Large intestine (tissue), 3 donors: ENCODE measurements at regions not wholly inside any gene's neighbourhood (a gene's known extent, or its start where the extent isn't known, plus 50 kb on each side); places are given as distances from the start of the nearest gene placed in this dataset.

ENCODE experiments used
- DNase-seq, 2 donors: peaks; one replicate each; pipeline versions ENCODE4 v3.0.0 to v3.0.0-alpha.2; 2013
- H3K27ac ChIP-seq: one replicate; pipeline ENCODE4 v1.5.1; 2013; ENCODE audit warnings: low read length
- H3K27me3 ChIP-seq: 2 replicates; pipeline ENCODE4 v1.6.1; 2013; ENCODE audit warnings: low read length; ENCODE audit not compliant: control insufficient read depth, insufficient read depth
- H3K36me3 ChIP-seq: 2 replicates; pipeline ENCODE4 v1.6.1; 2013; ENCODE audit warnings: low read length; ENCODE audit not compliant: control insufficient read depth, insufficient read depth
- H3K4me1 ChIP-seq: one replicate; pipeline ENCODE4 v1.6.1; 2013; ENCODE audit warnings: low read length; ENCODE audit not compliant: control insufficient read depth, insufficient read depth
- H3K4me3 ChIP-seq: one replicate; pipeline ENCODE4 v1.5.1; 2013; ENCODE audit warnings: low read length
- H3K9me3 ChIP-seq: one replicate; pipeline ENCODE4 v1.6.1; 2013; ENCODE audit warnings: mild to moderate bottlenecking, low read depth, low read length, moderate library complexity; ENCODE audit not compliant: control insufficient read depth
- WGBS: methylation state at CpG from one replicate; pipeline ENCODE4 v1.1.5; 2013; ENCODE audit warnings: low lambda C conversion rate; ENCODE audit not compliant: insufficient coverage; 5-methylcytosine and 5-hydroxymethylcytosine counted together

GRCh38 chr18:71598374-71598773 lies 945.8 kb downstream of the CBLN2 start:
- Histone ChIP-seq H3K36me3 (no peaks in the 10 kb centered on the region), H3K27me3 (no peaks in the 10 kb centered on the region), H3K4me3 (no peak overlapping the region), H3K27ac (no peak overlapping the region), H3K9me3 (no peaks in the 10 kb centered on the region), H3K4me1 (no peaks in the 10 kb centered on the region)
- no peak for DNase-seq
- WGBS, result 11% methylated on average over 1 of the region's 1 CpG

GRCh38 chr18:71597219-71597618 lies 946.9 kb downstream of the CBLN2 start:
- no peaks in the 10 kb centered on the region for H3K4me1 ChIP-seq
- DNase-seq, result no peak
- no peaks in the 10 kb centered on the region for H3K9me3 ChIP-seq
- no peak overlapping the region for H3K4me3 ChIP-seq
- WGBS, result 40% methylated on average over 1 of the region's 1 CpG
- H3K36me3 ChIP-seq, result no peaks in the 10 kb centered on the region
- H3K27me3 ChIP-seq, result no peaks in the 10 kb centered on the region
- H3K27ac ChIP-seq, result no peak overlapping the region

DNA sequence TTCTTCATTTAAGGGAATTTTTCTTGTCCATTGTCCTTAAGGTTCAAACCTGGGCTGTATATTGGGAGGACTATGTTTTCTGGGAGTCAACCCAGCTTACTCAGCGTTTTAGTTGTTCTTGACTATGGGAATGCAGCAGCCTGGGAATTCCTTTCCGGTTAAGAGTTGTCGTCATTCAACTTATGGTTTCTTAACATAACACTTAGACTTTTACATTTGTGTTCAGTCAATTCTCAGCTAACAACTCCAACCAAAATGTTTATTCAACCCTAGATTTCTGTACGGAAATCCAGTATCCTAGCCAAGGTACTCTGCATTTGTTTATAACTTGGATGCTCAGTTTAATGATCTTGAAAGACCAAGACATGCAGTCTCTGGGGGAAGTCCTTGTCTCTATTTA lies 960.9 kb downstream of the CBLN2 start:
- peak; percentile 0 to 17 for DNase-seq
- H3K27me3 ChIP-seq, result no peaks in the 10 kb centered on the region
- H3K4me3 ChIP-seq, result no peak overlapping the region
- no peak overlapping the region for H3K27ac ChIP-seq
- H3K36me3 ChIP-seq, result no peaks in the 10 kb centered on the region
- WGBS, result no CpG with 5 or more reads among the region's 4 CpGs
- H3K4me1 ChIP-seq, result no peaks in the 10 kb centered on the region
- no peaks in the 10 kb centered on the region for H3K9me3 ChIP-seq

GRCh38 chr18:71554686-71555085 lies 989.5 kb downstream of the CBLN2 start:
- H3K4me3 ChIP-seq, result no peak overlapping the region
- no peak overlapping the region for H3K27ac ChIP-seq
- no peaks in the 10 kb centered on the region for H3K4me1 ChIP-seq
- DNase-seq, result no peak
- no peaks in the 10 kb centered on the region for H3K27me3 ChIP-seq
- H3K9me3 ChIP-seq, result peaks cover 3% of the 10 kb centered on the region
- H3K36me3 ChIP-seq, result no peaks in the 10 kb centered on the region
- WGBS, result no CpG with 5 or more reads among the region's 2 CpGs

DNA sequence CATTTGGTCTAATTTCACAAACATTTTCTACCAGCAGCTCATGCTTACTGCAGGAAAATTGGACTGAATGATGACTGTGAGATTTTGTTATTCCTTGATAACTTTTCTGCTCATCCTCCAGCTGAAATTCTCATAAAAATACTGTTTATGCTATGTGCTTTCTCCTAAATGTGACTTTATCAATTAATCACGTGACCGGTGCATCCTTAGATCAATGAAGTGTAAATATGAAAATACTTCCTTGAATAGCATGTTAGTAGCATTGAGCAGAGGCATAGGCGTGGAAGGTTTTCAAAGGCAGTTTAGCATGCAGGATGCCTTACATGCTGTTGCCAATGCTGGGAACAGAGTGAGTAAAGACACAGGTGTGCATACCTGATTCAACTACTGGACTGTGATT lies 1002.5 kb downstream of the CBLN2 start:
- no peaks in the 10 kb centered on the region for H3K9me3 ChIP-seq
- H3K27ac ChIP-seq, result no peak overlapping the region
- no peaks in the 10 kb centered on the region for H3K4me1 ChIP-seq
- DNase-seq, result no peak
- H3K36me3 ChIP-seq, result no peaks in the 10 kb centered on the region
- no peaks in the 10 kb centered on the region for H3K27me3 ChIP-seq
- WGBS, result 90% methylated on average over 2 of the region's 3 CpGs
- H3K4me3 ChIP-seq, result no peak overlapping the region

DNA sequence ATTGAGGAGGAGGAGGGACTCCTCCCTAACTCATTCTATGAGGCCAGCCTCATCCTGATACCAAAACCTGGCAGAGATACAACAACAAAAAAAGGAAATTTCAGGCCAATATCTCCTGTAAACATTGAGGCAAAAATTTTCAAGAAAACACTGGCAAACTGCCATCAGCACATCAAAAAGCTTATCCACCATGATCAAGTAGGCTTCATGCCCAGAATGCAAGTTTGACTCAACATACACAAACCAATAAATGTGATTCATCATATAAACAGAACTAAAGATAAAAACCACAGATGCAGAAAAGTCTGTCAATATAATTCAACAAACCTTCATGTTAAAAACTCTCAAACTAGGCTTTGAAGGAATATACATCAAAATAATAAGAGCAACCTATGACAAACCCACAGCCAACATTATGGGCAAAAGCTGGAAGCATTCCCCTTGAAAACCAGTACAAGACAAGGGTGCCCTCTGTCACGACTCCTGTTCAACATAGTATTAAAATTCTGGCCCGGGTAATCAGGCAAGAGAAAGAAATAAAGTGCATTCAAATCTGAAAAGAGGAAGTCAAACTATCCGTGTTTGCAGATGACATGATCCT lies 1014.3 kb downstream of the CBLN2 start:
- no peak for DNase-seq
- Histone ChIP-seq H3K36me3 (no peaks in the 10 kb centered on the region), H3K9me3 (no peaks in the 10 kb centered on the region), H3K4me3 (no peak overlapping the region), H3K27ac (no peak overlapping the region), H3K27me3 (no peaks in the 10 kb centered on the region), H3K4me1 (no peaks in the 10 kb centered on the region)
- WGBS, result 86% methylated on average over 2 of the region's 3 CpGs

DNA sequence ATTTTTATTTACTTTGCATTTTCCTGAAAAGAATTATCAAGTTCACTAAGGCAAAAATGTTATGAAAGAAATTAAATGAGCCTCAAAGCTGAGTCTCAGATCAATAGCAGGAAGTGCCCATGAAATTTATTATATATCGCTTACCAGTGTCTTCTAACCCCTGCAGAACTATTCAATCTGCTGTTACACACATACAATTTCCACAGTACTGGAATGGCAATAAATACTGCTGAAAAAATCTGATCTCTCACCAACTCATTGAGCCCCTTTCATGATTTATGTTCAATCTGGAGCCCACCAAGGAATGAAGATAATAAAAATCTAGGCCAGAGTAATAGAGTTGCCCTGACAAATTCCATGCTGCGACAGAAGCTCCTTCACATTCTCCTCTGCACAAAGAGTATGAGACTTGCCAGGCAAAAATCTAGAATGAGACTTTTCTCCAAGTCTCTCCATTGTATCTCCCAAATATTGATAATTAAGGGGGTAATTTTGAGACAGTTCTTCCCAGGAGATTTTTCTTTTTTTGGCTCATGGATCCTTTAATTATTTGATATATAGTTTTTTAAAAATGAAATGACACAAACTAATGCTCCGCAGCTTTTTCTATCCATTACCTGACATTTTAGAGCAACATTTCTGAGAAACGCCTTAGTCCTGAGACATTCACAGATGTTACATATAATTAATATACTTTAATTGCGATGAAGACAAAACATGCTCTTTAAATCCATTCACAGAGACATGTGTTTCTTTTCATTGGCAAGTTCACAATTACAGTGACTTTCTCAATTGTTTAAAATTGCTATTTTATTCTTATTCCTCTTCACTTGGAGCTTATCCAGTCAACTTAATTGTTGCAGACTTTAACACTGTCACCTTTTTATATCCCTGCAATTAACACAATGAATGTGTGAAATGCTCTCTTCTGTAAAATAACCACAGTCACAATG lies 1020.4 kb downstream of the CBLN2 start:
- no peaks in the 10 kb centered on the region for H3K36me3 ChIP-seq
- H3K4me1 ChIP-seq, result no peaks in the 10 kb centered on the region
- H3K27me3 ChIP-seq, result no peaks in the 10 kb centered on the region
- H3K27ac ChIP-seq, result no peak overlapping the region
- no peak overlapping the region for H3K4me3 ChIP-seq
- no peak for DNase-seq
- no peaks in the 10 kb centered on the region for H3K9me3 ChIP-seq
- WGBS, result 78% methylated on average over 1 of the region's 5 CpGs

DNA sequence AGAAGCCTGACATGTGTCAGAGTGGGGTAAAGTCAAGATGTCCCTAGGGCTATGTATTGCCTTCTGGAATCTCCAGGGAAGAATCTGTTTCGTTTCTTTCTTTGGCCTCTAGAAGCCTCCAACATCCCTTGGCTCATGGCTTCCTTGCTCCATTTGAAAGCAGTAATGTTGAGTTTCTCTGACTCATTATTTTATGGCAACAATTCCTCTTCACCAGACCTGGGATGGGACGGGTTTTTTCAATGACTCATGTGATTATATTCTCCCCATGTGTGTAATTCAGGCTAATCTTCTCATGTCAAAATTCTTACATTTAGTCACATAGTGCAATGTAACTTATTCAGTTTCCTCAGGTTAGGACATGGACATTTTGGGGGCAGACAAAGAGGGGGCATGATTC lies 1038.6 kb downstream of the CBLN2 start:
- DNase-seq, result no peak
- no CpG with 5 or more reads among the region's 2 CpGs for WGBS
- no peak overlapping the region for H3K27ac ChIP-seq
- no peaks in the 10 kb centered on the region for H3K9me3 ChIP-seq
- no peak overlapping the region for H3K4me3 ChIP-seq
- H3K27me3 ChIP-seq, result no peaks in the 10 kb centered on the region
- no peaks in the 10 kb centered on the region for H3K4me1 ChIP-seq
- no peaks in the 10 kb centered on the region for H3K36me3 ChIP-seq

GRCh38 chr18:71503222-71503621 lies 1040.9 kb downstream of the CBLN2 start:
- no peak overlapping the region for H3K27ac ChIP-seq
- no peaks in the 10 kb centered on the region for H3K36me3 ChIP-seq
- DNase-seq, result no peak

GRCh38 chr18:71485611-71486010 lies 1058.5 kb downstream of the CBLN2 start:
- Histone ChIP-seq H3K27me3 (no peaks in the 10 kb centered on the region), H3K36me3 (no peaks in the 10 kb centered on the region), H3K9me3 (no peaks in the 10 kb centered on the region), H3K27ac (no peak overlapping the region), H3K4me1 (no peaks in the 10 kb centered on the region), H3K4me3 (no peak overlapping the region)
- no CpG with 5 or more reads among the region's 3 CpGs for WGBS
- DNase-seq, result no peak

More at GRCh38 chr18:71503222-71503621, 1040.9 kb downstream of the CBLN2 start:
- H3K27me3 ChIP-seq, result no peaks in the 10 kb centered on the region
- H3K4me3 ChIP-seq, result no peak overlapping the region
- H3K9me3 ChIP-seq, result no peaks in the 10 kb centered on the region
- H3K4me1 ChIP-seq, result no peaks in the 10 kb centered on the region
